CD4-positive, alpha-beta T cell (primary cell): ENCODE measurements at regions not wholly inside any gene's neighbourhood (a gene's known extent, or its start where the extent isn't known, plus 50 kb on each side); places are given as distances from the start of the nearest gene placed in this dataset.

Source experiments
- ATAC-seq: fragments of 200-7000 bp; cut with Tn5 transposase; one replicate; pipeline ENCODE4 v1.10.0; 2022; ENCODE audit warnings: mild to moderate bottlenecking; ENCODE audit not compliant: poor library complexity
- CTCF ChIA-PET: fragments of 350-600 bp; sonication (Branson Sonifier 250); formaldehyde crosslinking; loops from one replicate; lab custom pipeline; 2021; ENCODE audit warnings: antibody characterized with exemption, inconsistent platforms; lab: Charles Lee
- POLR2A ChIA-PET: fragments of 350-600 bp; sonication (Branson Sonifier 250); formaldehyde crosslinking; loops from one replicate; lab custom pipeline; 2021; ENCODE audit warnings: antibody characterized with exemption, inconsistent platforms; lab: Charles Lee
- DNase-seq, 14 experiments: peaks; one replicate each; pipeline ENCODE4 v3.0.0-alpha.2; 2013 to 2020; ENCODE audit warnings: mixed read lengths in 2 of 14
- H3K27ac ChIP-seq, 2 donors: one replicate each; pipeline versions ENCODE4 v1.5.1 to v1.7.0; 2013; ENCODE audit warnings: low read length in 2 of 2, low read depth in 1 of 2, mild to moderate bottlenecking in 1 of 2
- H3K27me3 ChIP-seq, 2 experiments: 1 replicate in 1 of 2; 2 replicates in 1 of 2; pipeline versions ENCODE4 v1.6.1 to v1.7.0; 2013; ENCODE audit warnings: low read length in 2 of 2, control low read depth in 1 of 2, mild to moderate bottlenecking in 1 of 2, moderate library complexity in 1 of 2; ENCODE audit not compliant: insufficient read depth in 2 of 2, control insufficient read depth in 1 of 2
- H3K36me3 ChIP-seq: one replicate; pipeline ENCODE4 v1.6.1; 2013; ENCODE audit warnings: low read length, control low read depth; ENCODE audit not compliant: insufficient read depth
- H3K4me1 ChIP-seq: one replicate; pipeline ENCODE4 v1.6.1; 2013; ENCODE audit warnings: low read length, control low read depth; ENCODE audit not compliant: insufficient read depth
- H3K4me3 ChIP-seq: one replicate; pipeline ENCODE4 v1.5.1; 2013; ENCODE audit warnings: mild to moderate bottlenecking, low read length, moderate library complexity
- H3K9me3 ChIP-seq, 2 experiments: 1 replicate in 1 of 2; 2 replicates in 1 of 2; pipeline versions ENCODE4 v1.6.1 to v1.7.0; 2013; ENCODE audit warnings: low read length in 2 of 2, mild to moderate bottlenecking in 2 of 2, control low read depth in 1 of 2, moderate library complexity in 1 of 2; ENCODE audit not compliant: control insufficient read depth in 1 of 2, insufficient read depth in 1 of 2
- H3K27ac Mint-ChIP-seq: one replicate; pipeline ENCODE4 v1.8.0; 2020; ENCODE audit warnings: mixed read lengths
- H3K27me3 Mint-ChIP-seq: one replicate; pipeline ENCODE4 v1.8.0; 2021; ENCODE audit warnings: mixed read lengths
- H3K36me3 Mint-ChIP-seq: one replicate; pipeline ENCODE4 v1.8.0; 2021; ENCODE audit warnings: low read depth, mixed read lengths
- H3K4me1 Mint-ChIP-seq: one replicate; pipeline ENCODE4 v1.8.0; 2021; ENCODE audit warnings: low read depth, mixed read lengths
- H3K4me3 Mint-ChIP-seq: one replicate; pipeline ENCODE4 v1.8.0; 2020; ENCODE audit warnings: mild to moderate bottlenecking, mixed read lengths
- H3K9me3 Mint-ChIP-seq: one replicate; pipeline ENCODE4 v1.8.0; 2020; ENCODE audit warnings: mixed read lengths
- intact Hi-C, 2 experiments: fragments of 100-400 bp; cut with DNase I in 1 of 2; cut with micrococcal nuclease in 1 of 2; formaldehyde crosslinking; loops; one replicate each; pipeline versions ENCODE4 v1.15.1 to v1.9.0; 2023 to 2025; cut with DNase I, micrococcal nuclease
- TF ChIP-seq, protein P1 (sequence below): fragments of 200-600 bp; IDR thresholded peaks from one replicate; pipeline ENCODE4 v1.8.0; 2022; ENCODE audit warnings: antibody characterized with exemption, mild to moderate bottlenecking

GRCh38 chr16:72598696-72599095 lies 426.7 kb upstream of the PMFBP1 start:
- no peaks in the 10 kb centered on the region for H3K36me3 Mint-ChIP-seq
- H3K27me3 Mint-ChIP-seq: no peaks in the 10 kb centered on the region
- no peaks in the 10 kb centered on the region for H3K4me1 ChIP-seq
- H3K9me3 ChIP-seq: no peaks in the 10 kb centered on the region
- H3K4me3 Mint-ChIP-seq: no peak overlapping the region
- no peaks in the 10 kb centered on the region for H3K4me1 Mint-ChIP-seq
- H3K36me3 ChIP-seq: no peaks in the 10 kb centered on the region
- no peak overlapping the region for H3K27ac ChIP-seq
- no peak overlapping the region for H3K27ac Mint-ChIP-seq
- CTCF ChIA-PET: no interaction called here
- H3K4me3 ChIP-seq: no peak overlapping the region
- POLR2A ChIA-PET: no interaction called here
- DNase-seq: no peak
- TF ChIP-seq, protein P1, sequence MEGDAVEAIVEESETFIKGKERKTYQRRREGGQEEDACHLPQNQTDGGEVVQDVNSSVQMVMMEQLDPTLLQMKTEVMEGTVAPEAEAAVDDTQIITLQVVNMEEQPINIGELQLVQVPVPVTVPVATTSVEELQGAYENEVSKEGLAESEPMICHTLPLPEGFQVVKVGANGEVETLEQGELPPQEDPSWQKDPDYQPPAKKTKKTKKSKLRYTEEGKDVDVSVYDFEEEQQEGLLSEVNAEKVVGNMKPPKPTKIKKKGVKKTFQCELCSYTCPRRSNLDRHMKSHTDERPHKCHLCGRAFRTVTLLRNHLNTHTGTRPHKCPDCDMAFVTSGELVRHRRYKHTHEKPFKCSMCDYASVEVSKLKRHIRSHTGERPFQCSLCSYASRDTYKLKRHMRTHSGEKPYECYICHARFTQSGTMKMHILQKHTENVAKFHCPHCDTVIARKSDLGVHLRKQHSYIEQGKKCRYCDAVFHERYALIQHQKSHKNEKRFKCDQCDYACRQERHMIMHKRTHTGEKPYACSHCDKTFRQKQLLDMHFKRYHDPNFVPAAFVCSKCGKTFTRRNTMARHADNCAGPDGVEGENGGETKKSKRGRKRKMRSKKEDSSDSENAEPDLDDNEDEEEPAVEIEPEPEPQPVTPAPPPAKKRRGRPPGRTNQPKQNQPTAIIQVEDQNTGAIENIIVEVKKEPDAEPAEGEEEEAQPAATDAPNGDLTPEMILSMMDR: no peak
- no peaks in the 10 kb centered on the region for H3K9me3 Mint-ChIP-seq
- intact Hi-C loops: no loop called here
- H3K27me3 ChIP-seq: no peaks in the 10 kb centered on the region
- no peak for ATAC-seq

- no peaks in the 10 kb centered on the region for H3K27me3 ChIP-seq
- H3K4me3 Mint-ChIP-seq: no peak overlapping the region
- intact Hi-C loops: no loop called here
- ATAC-seq: no peak
- TF ChIP-seq, protein P1: no peak
- no peak overlapping the region for H3K4me3 ChIP-seq
- no peaks in the 10 kb centered on the region for H3K36me3 Mint-ChIP-seq
- DNase-seq: no peak
- CTCF ChIA-PET: no interaction called here
- H3K27me3 Mint-ChIP-seq: no peaks in the 10 kb centered on the region
- no peaks in the 10 kb centered on the region for H3K36me3 ChIP-seq
- H3K9me3 Mint-ChIP-seq: no peaks in the 10 kb centered on the region
- no peaks in the 10 kb centered on the region for H3K4me1 ChIP-seq
- no peaks in the 10 kb centered on the region for H3K9me3 ChIP-seq
- H3K27ac Mint-ChIP-seq: no peak overlapping the region
- H3K27ac ChIP-seq: no peak overlapping the region
- POLR2A ChIA-PET: no interaction called here
- H3K4me1 Mint-ChIP-seq: no peaks in the 10 kb centered on the region
Measured at GRCh38 chr16:72597938-72598337, 426.0 kb upstream of the PMFBP1 start.

DNA sequence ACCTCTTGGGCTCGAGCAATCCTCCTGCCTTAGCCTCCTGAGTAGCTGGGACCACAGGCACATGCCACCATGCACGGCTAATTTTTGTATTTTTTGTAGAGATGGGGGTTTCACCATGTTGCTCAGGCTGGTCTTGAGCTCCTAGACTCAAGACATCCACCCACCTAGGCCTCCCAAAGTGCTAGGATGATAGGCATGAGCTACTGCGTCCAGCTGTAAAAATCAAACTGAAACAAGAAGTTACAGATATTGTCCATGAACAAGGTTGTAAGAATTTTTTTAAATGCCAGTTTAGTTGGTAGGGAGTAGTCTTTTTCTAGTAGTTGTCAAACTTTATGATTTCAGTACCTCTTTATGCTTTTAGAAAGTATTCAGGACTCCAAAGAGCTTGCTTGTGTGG lies 424.4 kb upstream of the PMFBP1 start:
- Mint-ChIP-seq H3K27ac (no peak overlapping the region), H3K9me3 (no peaks in the 10 kb centered on the region), H3K27me3 (no peaks in the 10 kb centered on the region), H3K36me3 (no peaks in the 10 kb centered on the region), H3K4me3 (no peak overlapping the region), H3K4me1 (no peaks in the 10 kb centered on the region)
- DNase-seq: no peak
- no peaks in the 10 kb centered on the region for H3K9me3 ChIP-seq
- no peaks in the 10 kb centered on the region for H3K36me3 ChIP-seq
- no peaks in the 10 kb centered on the region for H3K4me1 ChIP-seq
- no peak overlapping the region for H3K4me3 ChIP-seq
- ATAC-seq: no peak
- ChIA-PET POLR2A (no interaction called here), CTCF (no interaction called here)
- intact Hi-C loops: no loop called here
- H3K27ac ChIP-seq: no peak overlapping the region
- no peaks in the 10 kb centered on the region for H3K27me3 ChIP-seq
- TF ChIP-seq, protein P1: no peak
